NCI-H1417 (cell line): ENCODE measurements at regions not wholly inside any gene's neighbourhood (a gene's known extent, or its start where the extent isn't known, plus 50 kb on each side); places are given as distances from the start of the nearest gene placed in this dataset.
"Not testable (repeated sequence)": the region's sequence is repeated elsewhere in the genome, so short reads cannot be mapped to it uniquely, and the experiment has no call there.

Source experiments
- DNase-seq, 3 experiments: peaks; one replicate each; lab custom pipeline; 2025; lab: John Stamatoyannopoulos, UW

DNA sequence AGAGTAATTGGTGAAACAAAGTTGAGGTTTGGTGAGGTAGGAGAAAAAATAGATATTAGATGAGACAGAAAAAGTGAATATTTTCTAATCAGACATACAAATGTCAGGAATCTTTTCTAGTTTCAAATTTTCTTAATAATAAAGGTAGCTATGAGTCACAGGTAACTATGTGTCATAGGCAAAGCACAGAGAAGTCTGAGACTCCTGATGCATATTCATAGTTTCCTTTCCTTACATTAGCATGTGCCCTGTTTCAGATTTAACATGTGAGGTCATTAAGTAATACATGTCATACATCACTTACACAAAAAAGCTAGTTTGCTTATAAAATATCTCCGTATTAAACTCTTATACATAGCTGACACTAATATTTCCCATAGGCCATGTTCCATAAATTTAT lies 1141.3 kb upstream of the PCDH20 start:
- no peak for DNase-seq

DNA sequence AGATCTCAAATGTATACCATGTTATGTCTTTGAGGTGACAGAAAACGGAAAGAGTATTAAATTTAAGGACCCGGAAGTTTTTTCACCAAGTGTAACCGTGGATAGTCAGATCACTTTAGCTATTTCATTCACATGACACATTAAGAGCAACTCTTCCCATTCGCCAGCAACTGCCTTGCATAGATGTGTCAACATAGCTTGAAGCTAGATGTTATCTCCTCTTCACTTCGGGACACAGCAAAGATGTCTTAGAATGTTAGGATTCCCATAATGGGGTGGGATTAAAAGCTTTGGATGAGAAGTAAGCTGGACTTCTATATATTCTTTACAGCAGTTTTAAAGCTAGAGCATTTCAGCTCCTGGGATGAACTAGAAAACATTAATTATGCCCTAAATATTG lies 1135.9 kb upstream of the PCDH20 start:
- no peak for DNase-seq

DNA sequence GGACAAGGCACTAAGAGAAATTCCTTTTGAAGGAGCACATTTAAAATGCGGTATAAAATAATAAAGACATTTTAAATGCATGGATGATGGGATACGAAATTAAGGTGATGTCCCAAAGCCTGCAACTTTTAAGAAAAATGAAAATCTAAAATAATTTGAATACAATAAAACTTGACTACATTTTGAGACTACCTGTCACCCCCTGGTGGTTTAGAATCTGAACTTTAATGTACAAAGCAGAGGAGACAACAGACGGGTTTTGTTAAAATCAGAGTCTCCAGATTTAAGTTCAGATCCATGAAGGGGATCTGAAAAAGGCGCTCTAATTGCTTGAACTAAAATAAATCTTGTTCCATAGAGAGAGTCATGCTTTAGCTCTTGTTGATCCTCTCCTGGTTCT lies 1129.3 kb upstream of the PCDH20 start:
- no peak for DNase-seq

DNA sequence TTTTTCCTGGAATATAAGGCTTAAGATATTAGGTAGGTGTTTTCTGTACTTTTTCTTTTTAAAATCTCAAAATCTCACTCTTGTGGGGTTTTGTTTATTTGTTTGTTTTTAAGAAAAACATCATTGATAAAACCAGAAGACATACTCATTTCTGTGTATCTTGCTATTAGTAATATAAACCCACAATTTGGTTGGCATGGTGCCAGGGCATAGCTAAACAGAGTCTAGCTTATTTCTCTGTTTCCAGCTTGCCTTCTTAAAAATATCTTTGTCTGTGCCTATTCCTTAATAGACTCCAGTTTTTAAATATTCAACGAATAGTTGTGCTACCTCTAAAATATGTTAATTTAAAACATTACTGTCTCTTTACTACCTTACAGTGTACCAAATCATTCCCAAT lies 1121.9 kb upstream of the PCDH20 start:
- peak in 2 of 3 experiments; percentile 53 to 94 for DNase-seq

DNA sequence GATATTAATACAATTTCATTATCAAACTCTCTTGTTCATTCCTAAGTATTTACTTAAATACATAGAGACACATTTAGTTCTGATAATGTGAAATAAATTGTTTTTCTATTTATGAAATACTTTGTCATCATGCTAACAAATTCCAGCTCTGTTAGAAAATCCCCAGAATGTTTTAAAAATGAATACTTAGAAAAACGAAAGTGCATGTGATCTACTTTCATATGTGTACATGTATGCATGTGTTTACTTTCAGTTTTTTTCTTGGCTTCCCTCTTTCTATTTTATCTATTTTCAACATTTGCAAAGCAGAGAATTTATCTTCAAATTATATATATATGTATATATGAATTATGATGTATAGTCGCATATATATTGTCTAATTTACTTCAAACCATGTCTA lies 1110.0 kb upstream of the PCDH20 start:
- no peak for DNase-seq

DNA sequence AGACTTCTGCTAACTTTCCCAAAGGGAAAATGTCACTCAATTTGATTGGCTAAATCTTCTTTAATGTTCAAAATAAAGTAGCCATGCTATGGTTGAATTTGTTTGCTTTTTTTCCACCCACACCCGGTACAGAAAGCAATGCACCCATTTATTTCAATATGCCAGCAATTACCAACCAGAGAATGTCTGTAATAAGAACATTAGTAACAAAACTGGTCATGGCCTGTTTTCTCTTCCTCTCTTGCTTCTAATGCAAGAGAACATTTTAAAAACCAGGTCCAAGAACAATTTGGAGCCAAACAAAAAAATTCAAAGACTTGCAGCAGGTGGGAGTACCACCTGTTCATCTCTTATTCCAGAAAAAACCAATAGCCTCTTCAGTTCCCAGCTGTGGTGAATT lies 1108.8 kb upstream of the PCDH20 start:
- DNase-seq: no peak

DNA sequence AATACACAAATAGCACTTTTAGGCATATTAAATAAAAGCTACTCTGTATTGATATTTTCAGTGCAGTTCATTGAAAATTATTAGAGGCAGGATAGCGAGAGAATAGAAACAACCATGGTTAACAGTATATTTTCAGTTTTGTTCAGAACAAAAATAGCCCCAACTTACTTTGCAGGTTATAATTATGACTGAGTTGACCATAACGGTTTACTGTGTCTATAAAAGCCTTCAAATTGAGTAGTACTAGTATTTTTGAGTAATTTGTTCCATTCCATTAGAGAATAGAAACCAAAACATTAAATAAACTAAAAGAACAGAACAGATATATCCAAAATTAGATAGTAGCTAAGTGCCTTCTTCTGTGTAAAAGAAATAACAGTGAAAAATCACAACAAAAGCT lies 1108.4 kb upstream of the PCDH20 start:
- no peak for DNase-seq

DNA sequence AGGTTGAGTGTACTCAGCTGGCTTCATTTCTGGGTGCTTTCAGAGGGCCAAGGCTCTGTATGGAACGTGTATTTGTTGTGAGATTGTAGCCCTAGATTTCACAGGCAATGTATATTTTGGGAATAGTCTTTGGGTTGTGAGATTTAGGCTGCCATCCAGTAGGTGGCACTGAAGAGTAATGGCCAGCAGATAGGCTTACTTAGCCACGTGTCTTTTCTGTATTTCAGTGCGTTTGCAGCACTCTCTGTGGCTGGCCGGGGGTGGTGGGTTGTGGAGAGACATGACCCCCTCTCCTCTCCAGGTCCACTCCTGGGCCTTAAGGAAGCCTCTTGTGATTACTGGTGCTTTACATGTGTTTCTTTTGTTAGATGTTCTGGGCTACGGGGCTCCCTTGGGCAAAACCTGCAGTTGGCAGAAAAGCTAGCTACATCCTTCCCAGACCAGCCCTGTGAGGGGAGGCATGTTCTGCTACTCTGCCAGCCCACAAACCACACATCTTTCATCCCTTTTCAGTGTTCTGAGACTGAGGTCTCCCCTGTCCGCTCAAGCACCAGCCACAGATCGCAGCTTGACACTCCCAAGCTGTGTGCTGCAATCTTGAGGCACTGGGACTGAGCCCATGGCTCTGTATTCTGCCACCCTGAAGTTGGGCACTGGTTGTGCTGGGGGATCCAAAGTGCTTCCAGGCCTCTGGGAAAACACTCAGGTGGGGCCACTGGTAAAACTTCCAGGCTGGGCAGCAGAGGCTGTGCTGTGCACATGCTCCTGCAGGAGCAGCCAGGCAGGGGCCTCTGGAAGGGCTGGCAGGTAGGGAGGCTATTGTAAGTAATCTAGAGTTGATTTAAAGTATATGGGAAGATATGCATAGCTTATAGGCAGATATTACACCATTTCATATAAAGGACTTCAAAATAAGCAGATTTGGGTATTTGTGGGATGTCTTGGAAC lies 1096.8 kb upstream of the PCDH20 start:
- peak in 2 of 3 experiments; percentile 59 to 74 for DNase-seq

DNA sequence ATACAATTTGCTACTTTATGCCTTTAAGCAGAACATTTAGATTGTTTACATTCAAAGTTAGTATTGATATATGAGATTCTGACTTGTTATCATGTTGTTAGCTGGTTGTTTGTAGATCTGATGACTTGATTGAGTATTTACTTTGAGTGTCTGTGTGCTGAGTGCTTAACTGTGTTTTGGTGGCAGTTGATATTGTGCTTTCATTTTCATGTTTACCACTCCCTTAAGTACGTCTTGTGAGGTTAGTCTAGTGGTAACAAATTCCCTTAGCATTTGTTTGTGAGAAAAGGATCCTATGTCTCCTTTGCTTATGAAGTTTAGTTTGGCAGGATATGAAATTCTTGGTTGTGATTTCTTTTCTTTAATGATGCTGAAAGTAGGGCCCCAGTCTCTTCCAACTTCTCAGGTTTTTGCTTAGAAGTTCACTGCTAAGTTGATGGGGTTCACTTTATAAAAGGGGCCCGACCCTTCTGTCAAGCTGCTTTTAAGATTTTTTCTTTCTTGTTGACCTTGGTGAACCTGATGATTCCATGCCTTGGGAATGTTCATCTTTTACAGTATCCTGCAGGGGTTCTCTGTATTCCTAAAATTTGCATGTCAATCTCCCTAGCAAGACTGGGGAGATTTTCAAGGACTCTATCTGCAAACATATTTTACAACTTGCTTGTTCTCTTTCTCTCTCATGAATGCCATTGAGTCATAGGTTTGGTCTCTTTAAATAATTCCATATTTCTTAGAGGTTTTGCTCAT lies 1095.4 kb upstream of the PCDH20 start:
- DNase-seq: peak in 1 of 3 experiments; percentile 32

DNA sequence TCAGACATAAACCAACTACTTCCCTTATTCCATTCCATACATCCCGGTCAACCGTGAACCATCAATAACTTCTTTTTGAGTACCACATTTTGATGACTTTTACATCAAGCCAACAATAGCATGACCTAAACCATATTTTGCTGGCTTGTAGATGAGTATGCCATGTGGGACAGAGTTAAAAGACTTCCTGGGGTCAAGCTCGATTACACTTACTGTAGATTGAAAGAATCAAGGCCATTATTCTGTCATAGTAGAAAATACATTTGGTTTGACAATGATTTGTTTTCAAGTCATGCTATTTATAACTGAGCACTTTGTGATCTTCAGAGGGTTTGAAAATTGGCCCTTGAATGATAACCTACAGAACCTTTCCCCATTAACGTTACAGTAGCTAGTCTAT lies 1086.9 kb upstream of the PCDH20 start:
- DNase-seq: no peak

DNA sequence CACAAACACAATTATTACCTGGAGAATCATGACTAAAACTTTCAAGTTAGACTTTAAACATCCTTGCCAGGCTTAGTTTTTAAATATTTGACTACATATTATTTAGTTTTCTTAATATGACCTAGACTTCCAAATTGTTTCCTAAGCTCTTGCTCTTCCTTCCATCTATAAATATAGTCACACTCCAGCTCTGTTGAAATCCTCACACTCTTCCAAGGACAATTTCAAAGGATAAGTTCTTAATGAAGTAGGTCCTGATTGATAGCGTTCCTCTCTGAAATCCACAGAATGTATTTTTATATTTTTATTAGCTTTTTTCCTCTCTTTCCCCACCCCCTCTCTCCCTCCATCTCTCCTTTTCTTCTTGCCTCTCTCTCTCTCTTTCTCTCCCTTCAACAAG lies 1074.1 kb upstream of the PCDH20 start:
- no peak for DNase-seq

DNA sequence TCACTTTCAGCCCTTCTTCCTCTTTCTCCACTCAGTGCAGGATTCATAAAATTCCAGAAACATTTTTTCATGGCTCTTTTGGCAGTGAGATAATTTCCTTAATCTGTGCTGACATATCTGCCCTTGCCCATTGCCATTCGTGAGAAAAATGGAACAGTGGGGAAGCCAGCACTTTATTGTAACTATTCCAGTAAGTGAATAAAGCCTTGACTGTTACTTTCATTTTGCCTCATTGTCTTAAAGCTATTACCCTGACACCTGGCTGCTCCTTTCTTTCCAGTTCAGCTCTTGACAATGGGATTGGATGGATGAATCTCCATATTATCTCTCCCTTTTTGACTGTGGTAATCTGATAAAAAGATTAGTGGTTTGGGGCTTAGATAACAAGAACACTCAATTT lies 1068.1 kb upstream of the PCDH20 start:
- DNase-seq: peak in 1 of 3 experiments; percentile 25

DNA sequence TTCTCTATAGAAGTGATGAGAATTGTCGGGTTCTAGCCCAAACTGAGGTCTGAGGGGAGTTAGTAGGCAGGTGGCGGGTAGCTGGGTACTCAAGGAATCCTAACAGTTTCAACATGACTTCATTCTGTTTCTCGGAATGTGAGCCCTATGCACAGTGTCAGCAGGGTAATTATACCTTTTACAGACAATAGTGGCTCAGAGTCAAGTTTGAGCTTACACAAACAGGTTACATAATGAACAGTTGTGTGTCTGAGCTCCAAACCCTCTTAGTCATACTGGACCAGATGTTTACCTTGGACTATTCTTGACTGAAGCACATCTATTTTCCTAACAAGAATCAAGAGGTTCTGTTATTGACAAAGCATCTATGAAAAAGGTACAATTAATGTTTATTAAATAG lies 1066.7 kb upstream of the PCDH20 start:
- peak in 2 of 3 experiments; percentile 55 to 86 for DNase-seq

DNA sequence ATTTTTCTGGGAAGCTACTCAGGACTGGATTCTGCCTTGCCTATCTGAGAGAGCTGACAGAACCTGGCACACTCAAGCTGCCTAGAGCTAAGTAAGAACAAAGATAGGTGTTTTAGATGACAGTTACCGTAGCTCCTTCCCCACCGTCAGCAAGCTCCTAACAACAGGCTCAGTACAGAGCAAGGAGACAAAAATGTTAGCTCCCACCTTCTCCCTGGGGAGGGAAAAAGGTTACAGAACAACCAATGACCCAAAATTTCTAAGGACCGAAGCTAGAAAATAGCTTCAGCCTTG lies 1058.2 kb upstream of the PCDH20 start:
- DNase-seq: no peak

DNA sequence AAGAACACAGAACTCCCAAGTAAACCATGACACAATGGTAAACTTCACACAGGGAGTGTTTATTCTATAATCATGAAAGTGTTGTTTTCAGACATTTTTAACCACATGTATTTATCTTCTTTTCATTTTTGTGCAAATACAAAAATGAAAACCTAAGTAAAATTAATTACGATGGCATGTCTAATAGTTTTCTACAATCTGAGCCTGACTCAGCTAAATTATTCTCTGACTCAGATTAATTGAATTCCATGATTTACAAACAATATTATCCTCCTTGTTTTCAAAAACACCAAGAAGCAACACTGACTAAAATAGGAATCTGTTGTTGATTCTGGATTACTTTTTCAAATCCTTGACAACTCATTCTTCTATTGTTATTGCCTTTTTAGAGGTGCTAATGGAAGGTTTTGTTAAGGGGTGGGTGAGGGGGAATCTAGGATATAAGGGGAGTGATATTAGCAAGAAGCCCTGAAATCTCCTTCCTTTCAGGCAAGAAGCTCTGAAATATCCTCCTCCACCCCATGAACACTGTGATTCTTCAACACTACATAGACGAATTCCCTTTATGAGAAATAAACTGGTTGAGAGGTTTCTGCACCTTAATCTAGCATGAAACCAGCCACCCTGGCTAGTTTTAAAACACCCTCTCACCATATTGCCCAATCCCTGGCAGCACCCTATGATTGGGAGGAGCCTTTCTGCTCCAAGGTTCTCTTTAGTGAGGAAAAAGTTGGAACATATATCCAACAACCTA lies 1057.7 kb upstream of the PCDH20 start:
- DNase-seq: no peak

DNA sequence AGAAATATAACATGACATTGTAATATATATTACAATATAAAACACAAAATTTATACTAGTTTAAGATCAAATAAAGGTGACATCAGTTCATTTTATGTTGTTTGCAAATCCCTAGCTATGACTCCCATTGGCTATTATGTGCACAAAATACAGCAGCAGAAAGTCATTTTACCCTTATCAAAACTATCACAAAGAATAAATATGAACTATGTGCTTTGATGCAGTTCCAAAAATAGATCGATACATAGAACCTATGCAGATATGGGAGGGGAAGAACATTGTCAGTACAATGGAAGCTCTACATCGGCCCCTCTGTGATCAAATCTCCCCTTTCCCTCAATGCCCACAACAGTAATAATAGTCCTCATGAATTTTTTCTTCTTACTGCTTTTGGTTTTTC lies 1038.1 kb upstream of the PCDH20 start:
- DNase-seq: no peak

DNA sequence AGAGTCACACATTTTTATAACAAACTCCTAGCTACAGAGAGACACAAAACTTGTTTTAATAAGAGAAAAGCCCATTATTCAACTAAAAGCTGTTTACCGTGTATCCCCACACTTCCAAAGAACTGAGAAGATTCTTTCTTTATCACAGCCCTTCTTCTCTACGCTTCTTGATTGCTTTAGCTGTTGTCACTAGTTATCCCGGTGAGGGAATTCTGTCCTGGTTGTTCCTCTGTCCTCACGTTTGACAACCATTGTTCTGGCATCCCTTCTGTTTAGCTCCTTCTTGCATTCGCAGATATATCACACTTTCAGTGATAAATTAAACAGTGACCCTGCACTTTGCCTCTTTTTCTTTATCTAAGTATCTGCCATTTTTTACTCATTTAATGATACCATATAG lies 1035.1 kb upstream of the PCDH20 start:
- DNase-seq: no peak

DNA sequence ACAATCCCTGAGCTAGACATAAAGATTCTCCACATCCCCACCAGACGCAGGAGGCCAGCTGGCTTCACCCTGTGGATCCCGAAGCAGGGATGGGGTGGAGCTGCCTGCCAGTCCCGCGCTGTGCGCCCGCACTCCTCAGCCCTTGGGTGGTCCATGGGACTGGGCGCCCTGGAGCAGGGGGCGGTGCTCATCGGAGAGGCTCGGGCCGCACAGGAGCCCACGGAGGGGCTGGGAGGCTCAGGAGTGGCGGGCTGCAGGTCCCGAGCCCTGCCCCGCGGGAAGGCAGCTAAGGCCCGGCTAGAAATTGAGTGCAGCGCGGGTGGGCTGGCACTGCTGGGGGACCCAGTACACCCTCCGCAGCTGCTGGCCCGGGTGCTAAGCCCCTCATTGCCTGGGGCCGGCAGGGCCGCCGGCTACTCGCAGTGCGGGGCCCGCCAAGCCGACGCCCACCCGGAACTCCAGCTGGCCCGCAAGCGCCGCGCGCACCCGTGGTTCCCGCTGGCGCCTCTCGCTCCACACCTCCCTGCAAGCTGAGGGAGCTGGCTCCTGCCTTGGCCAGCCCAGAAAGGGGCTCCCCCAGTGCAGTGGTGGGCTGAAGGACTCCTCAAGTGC lies 1032.2 kb upstream of the PCDH20 start:
- not testable (repeated sequence) for DNase-seq

DNA sequence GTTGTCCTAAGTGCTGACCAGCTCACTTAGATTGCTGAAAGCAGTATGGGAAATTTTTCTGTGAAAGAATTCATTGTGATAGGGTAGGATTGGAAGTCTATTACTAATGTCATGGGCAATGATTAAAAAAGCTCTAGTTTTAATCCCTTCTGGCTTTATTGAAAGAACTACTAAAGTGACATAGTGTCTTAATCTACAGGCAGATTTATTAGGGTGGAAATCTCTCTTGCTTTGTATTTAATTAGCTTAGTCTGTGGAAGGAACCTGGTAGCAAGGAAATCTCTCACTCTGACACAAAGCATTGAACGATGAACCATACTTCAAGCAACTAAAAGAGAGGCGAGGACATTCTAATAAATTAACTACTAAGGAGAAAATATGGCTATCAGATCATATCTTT lies 1029.2 kb upstream of the PCDH20 start:
- DNase-seq: no peak

DNA sequence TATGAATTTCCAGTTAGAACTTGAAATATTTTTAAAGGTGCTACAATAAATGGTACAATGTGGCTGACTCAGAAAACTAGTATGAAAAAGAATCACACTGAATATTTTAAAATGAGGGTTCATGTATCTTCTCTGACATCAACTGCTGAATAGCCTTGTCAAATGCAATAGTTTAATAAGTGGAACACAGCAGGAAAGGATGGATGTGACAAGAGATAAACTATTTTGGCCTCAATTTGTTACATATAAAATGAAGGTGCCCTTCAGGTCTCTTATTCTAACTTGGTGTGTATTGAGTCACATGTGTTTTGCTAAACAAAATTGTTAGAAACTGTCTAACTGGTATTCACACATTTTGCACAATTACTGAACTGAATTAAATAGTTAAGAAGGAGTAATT lies 1018.4 kb upstream of the PCDH20 start:
- DNase-seq: peak in 1 of 3 experiments; percentile 32

DNA sequence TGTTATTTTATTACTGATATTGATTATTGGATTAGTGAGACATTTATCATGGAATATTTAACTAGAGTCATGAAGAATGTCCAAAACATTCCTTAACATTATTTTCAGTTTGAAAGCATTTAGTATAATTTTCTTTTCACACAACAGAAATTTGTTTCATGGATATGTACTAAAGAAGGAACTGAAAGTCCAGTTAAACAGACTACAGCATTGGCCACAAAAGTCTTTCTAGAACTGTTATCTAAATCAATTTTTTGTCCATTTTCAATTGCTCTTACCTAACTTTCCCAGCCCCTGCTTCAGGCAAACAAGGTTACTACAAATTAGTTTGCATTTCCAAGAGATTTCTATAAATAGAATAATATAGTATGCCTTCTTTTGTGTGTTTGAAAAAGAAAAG lies 1018.0 kb upstream of the PCDH20 start:
- no peak for DNase-seq

DNA sequence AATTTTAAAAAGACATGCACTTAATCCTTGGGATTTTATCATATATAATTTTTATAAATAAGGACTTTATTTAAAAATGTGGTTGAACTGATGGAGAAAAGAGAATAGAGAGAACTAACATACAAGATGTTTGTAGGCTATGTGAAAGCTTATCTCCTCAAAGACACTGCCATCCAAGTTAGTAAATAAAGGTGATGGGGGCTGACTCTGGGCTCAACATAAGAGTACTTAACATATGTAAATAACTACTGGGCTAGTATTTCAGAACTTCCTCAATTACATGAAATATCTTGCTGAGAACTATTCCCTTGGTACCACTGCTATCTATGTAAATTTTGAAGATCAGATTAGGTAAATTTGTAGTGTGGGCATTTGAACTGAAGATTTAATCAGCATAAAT lies 1017.3 kb upstream of the PCDH20 start:
- DNase-seq: peak in 1 of 3 experiments; percentile 19
